LNCAP (cell line): ENCODE measurements at regions not wholly inside any gene's neighbourhood (a gene's known extent, or its start where the extent isn't known, plus 50 kb on each side); places are given as distances from the start of the nearest gene placed in this dataset.

Source experiments
- TF ChIP-seq, protein P1 (sequence below): fragments of 450-650 bp; IDR thresholded peaks from 2 replicates; pipeline ENCODE4 v1.5.1; 2017; ENCODE audit warnings: mild to moderate bottlenecking

DNA sequence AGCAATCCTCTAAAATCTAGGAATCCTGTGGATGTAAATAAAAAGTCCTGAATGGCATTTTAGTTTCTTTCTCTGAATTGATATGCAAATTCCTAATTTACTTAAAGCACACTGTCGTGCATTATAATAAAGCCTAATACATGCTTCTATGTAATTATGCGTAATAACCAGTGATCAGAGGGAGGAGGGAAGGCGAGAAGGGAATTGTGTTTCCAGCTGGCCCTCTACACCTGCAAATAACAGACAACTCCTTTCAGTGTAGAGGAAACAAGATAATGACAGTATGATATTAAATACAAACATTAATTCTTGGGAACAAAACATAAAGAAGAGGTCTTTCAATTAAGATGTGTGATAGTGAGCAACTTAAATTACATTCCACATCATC lies 419.6 kb upstream of the LCORL start:
- TF ChIP-seq, protein P1, sequence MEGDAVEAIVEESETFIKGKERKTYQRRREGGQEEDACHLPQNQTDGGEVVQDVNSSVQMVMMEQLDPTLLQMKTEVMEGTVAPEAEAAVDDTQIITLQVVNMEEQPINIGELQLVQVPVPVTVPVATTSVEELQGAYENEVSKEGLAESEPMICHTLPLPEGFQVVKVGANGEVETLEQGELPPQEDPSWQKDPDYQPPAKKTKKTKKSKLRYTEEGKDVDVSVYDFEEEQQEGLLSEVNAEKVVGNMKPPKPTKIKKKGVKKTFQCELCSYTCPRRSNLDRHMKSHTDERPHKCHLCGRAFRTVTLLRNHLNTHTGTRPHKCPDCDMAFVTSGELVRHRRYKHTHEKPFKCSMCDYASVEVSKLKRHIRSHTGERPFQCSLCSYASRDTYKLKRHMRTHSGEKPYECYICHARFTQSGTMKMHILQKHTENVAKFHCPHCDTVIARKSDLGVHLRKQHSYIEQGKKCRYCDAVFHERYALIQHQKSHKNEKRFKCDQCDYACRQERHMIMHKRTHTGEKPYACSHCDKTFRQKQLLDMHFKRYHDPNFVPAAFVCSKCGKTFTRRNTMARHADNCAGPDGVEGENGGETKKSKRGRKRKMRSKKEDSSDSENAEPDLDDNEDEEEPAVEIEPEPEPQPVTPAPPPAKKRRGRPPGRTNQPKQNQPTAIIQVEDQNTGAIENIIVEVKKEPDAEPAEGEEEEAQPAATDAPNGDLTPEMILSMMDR, result no peak

DNA sequence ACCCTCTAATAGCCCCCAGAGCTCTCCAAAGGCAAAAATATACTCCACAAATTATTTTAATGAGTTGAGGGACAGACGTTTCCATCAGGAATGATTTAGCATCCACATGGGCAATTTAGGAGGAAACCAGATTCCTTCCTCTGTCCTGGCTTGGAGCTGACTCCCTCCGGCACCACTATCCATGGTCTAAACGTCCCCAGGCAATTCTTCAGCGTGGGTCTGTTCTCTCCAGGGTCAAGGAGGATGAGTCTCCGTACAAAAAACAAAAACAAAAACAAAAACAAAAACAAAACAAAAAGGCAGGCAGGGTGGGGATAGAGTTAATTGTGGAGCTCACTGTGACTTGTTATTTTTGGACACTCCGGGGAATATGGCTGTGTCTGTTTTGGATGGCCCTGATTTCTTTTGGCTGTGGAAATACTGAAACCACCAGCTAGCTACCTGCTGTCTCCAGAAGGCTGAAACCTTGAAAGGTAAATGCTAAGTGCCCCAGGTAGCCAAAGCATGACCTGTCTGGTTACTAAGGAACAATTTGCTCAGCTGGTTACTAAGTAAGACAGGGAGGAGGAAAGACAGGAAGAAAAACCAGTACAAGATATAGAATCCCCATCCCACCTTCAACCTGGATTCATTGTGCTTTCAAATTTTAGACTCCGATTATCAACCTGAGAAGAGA lies 419.1 kb upstream of the LCORL start:
- TF ChIP-seq, protein P1, result no peak

DNA sequence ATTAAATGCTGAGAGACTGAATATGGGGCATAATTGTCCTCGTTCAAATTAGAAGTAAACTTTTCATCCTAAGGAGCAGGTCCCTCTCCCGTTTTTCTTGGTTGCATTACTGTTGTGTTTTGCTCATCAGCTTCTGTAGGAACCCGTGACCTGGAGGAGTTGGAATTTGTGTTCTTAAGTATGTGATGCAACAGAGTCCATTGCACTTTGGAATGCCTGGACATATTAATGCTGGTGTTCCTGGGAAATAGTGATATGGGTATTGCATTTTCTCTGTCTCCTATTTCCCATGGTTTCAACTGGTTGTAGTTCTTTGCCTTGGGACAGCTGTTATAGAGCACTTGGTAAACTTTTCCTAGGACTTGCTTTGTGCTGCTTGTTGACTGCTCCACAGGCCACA lies 417.8 kb upstream of the LCORL start:
- TF ChIP-seq, protein P1, result no peak

DNA sequence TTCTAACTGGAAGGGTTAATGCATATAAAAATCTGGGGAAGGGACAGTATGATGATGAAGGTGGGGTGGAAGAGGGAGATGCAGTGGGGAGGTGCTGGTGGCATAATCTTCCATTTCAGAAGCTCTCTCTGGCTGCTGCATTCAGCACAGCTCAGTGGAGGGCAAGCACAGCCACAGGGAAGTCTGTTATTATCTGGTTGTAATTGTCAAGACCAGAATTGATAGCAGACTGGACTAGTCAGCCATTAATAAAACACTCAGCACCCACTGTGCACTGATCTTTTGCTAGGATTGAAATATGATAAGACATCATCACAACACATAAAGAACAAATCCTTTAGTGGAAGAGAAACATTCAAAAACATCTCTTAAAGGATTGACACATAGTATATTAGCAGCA lies 414.2 kb upstream of the LCORL start:
- TF ChIP-seq, protein P1, result no peak

DNA sequence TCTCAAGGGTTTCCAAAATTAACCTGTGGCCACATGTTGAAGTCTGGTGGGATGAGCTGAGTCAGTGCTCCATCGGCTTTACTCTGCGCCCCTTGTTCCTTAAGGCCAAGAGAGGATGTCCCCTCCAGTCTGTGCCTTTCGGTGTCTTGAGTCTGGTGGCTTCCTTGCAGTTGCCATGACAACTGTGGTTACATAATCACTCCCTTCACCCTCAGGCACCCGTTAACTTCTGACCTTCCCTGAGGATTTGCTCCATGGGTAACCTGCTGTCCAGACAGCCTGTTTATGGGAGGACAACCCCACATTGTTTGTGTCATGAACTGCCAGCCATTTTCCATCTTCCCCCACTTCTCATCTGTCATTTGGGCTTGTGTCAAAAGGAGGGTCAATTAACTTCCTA lies 401.1 kb upstream of the LCORL start:
- TF ChIP-seq, protein P1, result no peak

DNA sequence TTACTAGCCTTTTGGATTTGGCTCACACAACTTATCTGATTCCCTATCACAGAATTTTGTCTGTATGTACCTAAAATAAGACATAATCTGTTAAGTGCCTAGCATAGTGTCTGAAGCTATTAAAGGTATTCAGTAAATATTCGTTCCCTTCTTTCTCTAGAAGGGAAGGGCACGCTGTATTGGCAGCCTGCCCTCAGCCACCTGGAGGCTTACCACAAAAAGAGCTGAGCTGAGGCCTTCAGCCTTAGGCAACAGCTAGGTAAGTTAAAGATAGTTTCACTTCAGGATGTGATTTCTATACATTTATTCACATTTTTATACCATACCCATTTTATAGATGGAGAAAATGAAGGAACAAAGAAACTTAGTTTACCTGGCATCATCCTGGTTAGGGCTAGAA lies 400.0 kb upstream of the LCORL start:
- TF ChIP-seq, protein P1, result no peak

DNA sequence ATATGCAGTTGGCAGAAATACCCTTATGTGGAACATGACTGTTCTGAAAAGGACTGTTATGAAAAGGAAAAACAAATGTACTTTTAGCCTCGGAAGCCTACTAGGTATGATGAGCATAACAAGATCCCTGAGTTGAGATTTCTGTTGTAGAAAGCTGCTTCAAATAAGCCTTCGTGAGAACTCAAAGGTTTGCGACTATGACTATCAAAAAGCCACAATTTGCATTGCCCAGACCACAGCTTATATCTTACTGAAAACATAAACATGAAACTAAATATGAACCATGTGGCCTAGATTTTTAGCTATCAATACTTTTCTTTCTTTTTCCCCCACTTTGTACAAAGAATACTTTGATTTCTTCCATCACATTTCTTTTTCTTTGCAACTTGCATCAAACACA lies 398.2 kb upstream of the LCORL start:
- TF ChIP-seq, protein P1, result no peak

DNA sequence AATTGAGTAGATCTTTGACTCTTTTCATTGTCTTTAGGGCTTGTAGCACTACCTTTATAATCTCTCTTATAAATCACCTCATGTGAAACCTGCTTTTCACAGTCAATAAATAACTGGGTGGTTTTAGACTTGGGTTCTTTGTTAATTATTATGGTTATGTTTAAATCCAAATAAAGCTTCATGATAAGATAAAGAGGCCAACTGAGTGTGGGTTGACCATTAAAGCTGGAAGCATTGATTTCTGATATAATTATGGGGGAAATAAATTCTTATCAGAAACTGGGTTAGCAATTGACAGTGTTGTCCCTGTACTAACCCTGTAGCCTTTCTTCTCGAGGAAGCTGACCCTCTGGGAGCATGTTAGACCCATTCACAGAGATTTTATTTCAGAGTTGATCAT lies 384.7 kb upstream of the LCORL start:
- TF ChIP-seq, protein P1, result no peak
